Endothelial cell (in vitro differentiated cells): ENCODE measurements at regions not wholly inside any gene's neighbourhood (a gene's known extent, or its start where the extent isn't known, plus 50 kb on each side); places are given as distances from the start of the nearest gene placed in this dataset.

Experiments used
- DNase-seq: peaks from one replicate; pipeline ENCODE4 v3.0.0; 2021; ENCODE audit warnings: low spot score
- H3K27ac Mint-ChIP-seq: one replicate; pipeline ENCODE4 v1.8.0; 2021; ENCODE audit warnings: mixed read lengths, inconsistent platforms; ENCODE audit not compliant: unreplicated experiment
- H3K27me3 Mint-ChIP-seq: one replicate; pipeline ENCODE4 v1.8.0; 2021; ENCODE audit warnings: mild to moderate bottlenecking, moderate library complexity, mixed read lengths, inconsistent platforms; ENCODE audit not compliant: unreplicated experiment
- H3K36me3 Mint-ChIP-seq: one replicate; pipeline ENCODE4 v1.8.0; 2021; ENCODE audit warnings: mild to moderate bottlenecking, low read depth, mixed read lengths, inconsistent platforms; ENCODE audit not compliant: unreplicated experiment
- H3K4me1 Mint-ChIP-seq: one replicate; pipeline ENCODE4 v1.8.0; 2021; ENCODE audit warnings: mild to moderate bottlenecking, mixed read lengths, inconsistent platforms; ENCODE audit not compliant: unreplicated experiment
- H3K4me3 Mint-ChIP-seq: one replicate; pipeline ENCODE4 v1.8.0; 2021; ENCODE audit warnings: mild to moderate bottlenecking, mixed read lengths, inconsistent platforms; ENCODE audit not compliant: unreplicated experiment
- H3K9me3 Mint-ChIP-seq: one replicate; pipeline ENCODE4 v1.8.0; 2021; ENCODE audit warnings: mixed read lengths, inconsistent platforms; ENCODE audit not compliant: unreplicated experiment
- CTCF ChIP-seq: fragments of 200-600 bp; sonication (generic); IDR thresholded peaks from one replicate; pipeline ENCODE4 v1.5.0; 2021; ENCODE audit warnings: antibody characterized with exemption; ENCODE audit not compliant: unreplicated experiment

- Mint-ChIP-seq H3K4me1 (peaks cover 17% of the 10 kb centered on the region), H3K36me3 (no peaks in the 10 kb centered on the region), H3K27me3 (no peaks in the 10 kb centered on the region), H3K27ac (no peak overlapping the region), H3K4me3 (no peak overlapping the region), H3K9me3 (no peaks in the 10 kb centered on the region)
- no peak for TF ChIP-seq CTCF
- no peak for DNase-seq
These were observed 318.7 kb upstream of the ID2 start for GRCh38 chr2:8363161-8363560.

GRCh38 chr2:8364668-8365067 lies 317.2 kb upstream of the ID2 start:
- Mint-ChIP-seq H3K4me3 (no peak overlapping the region), H3K9me3 (no peaks in the 10 kb centered on the region), H3K4me1 (peaks cover 17% of the 10 kb centered on the region), H3K36me3 (no peaks in the 10 kb centered on the region), H3K27me3 (no peaks in the 10 kb centered on the region), H3K27ac (no peak overlapping the region)
- no peak for TF ChIP-seq CTCF
- DNase-seq: no peak

GRCh38 chr2:8365331-8365910 lies 316.4 kb upstream of the ID2 start:
- H3K9me3 Mint-ChIP-seq: no peaks in the 10 kb centered on the region
- no peak overlapping the region for H3K4me3 Mint-ChIP-seq
- TF ChIP-seq CTCF: no peak
- no peak overlapping the region for H3K27ac Mint-ChIP-seq
- peaks cover 17% of the 10 kb centered on the region for H3K4me1 Mint-ChIP-seq
- no peak for DNase-seq
- no peaks in the 10 kb centered on the region for H3K36me3 Mint-ChIP-seq
- no peaks in the 10 kb centered on the region for H3K27me3 Mint-ChIP-seq

- H3K27me3 Mint-ChIP-seq: no peaks in the 10 kb centered on the region
- no peak overlapping the region for H3K4me3 Mint-ChIP-seq
- DNase-seq: no peak
- H3K9me3 Mint-ChIP-seq: peaks cover 4% of the 10 kb centered on the region
- TF ChIP-seq CTCF: no peak
- H3K36me3 Mint-ChIP-seq: no peaks in the 10 kb centered on the region
- H3K4me1 Mint-ChIP-seq: peaks cover 13% of the 10 kb centered on the region
- H3K27ac Mint-ChIP-seq: no peak overlapping the region
These were observed 314.0 kb upstream of the ID2 start for GRCh38 chr2:8367833-8368232.

- no peak for TF ChIP-seq CTCF
- no peaks in the 10 kb centered on the region for H3K27me3 Mint-ChIP-seq
- peaks cover 7% of the 10 kb centered on the region for H3K4me1 Mint-ChIP-seq
- no peak overlapping the region for H3K27ac Mint-ChIP-seq
- H3K9me3 Mint-ChIP-seq: peaks cover 4% of the 10 kb centered on the region
- no peak overlapping the region for H3K4me3 Mint-ChIP-seq
- no peaks in the 10 kb centered on the region for H3K36me3 Mint-ChIP-seq
- no peak for DNase-seq
These were observed 313.4 kb upstream of the ID2 start for GRCh38 chr2:8368463-8368862.
